Stimulated activated effector memory CD8-positive, alpha-beta T cell treated with anti-CD3 and anti-CD28 coated beads, Interleukin-12 subunit alpha, Interleukin-12 subunit beta, amount 100 ng/mL, for 72 hours (primary cell): ENCODE measurements at regions not wholly inside any gene's neighbourhood (a gene's known extent, or its start where the extent isn't known, plus 50 kb on each side); places are given as distances from the start of the nearest gene placed in this dataset.
"Not testable (repeated sequence)": the region's sequence is repeated elsewhere in the genome, so short reads cannot be mapped to it uniquely, and the experiment has no call there.

ENCODE experiments used
- ATAC-seq: fragments of 150-1000 bp; cut with Tn5 transposase; 2 replicates; pipeline ENCODE4 v1.10.0; 2021
- DNase-seq, 2 donors: peaks; one replicate each; pipeline ENCODE4 v3.0.0; 2021 to 2022; ENCODE audit warnings: low spot score in 2 of 2
- H3K27ac Mint-ChIP-seq: one replicate; pipeline ENCODE4 v1.8.0; 2022; ENCODE audit warnings: mild to moderate bottlenecking, mixed read lengths
- H3K36me3 Mint-ChIP-seq: one replicate; pipeline ENCODE4 v1.8.0; 2022; ENCODE audit warnings: mild to moderate bottlenecking, mixed read lengths
- H3K4me1 Mint-ChIP-seq: one replicate; pipeline ENCODE4 v1.8.0; 2022; ENCODE audit warnings: mixed read lengths
- H3K4me3 Mint-ChIP-seq: one replicate; pipeline ENCODE4 v1.8.0; 2022; ENCODE audit warnings: mild to moderate bottlenecking, mixed read lengths
- H3K9me3 Mint-ChIP-seq: one replicate; pipeline ENCODE4 v1.8.0; 2022; ENCODE audit warnings: mixed read lengths

DNA sequence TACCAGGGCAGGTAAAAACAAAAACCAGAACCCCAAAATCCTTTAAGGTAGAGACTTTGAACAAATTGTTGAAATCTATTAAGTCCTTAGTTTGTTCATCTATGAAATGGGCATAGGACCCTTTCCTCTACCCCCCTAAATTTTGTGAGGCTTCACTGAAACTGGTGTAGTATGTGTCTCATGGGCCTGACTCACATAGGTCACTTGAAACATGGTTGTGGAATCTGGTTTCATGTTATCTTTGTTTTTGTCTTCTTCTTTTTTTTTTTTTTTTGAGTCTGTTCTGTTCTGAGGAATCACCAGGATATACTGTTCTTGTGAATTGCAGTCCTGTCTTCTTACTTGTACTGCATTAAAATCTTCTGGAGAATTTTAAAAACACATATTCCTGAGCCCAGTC is 202.2 kb downstream of the KTN1 start:
- Mint-ChIP-seq H3K27ac (no peak overlapping the region), H3K4me3 (no peak overlapping the region), H3K9me3 (no peaks in the 10 kb centered on the region), H3K36me3 (no peaks in the 10 kb centered on the region), H3K4me1 (peaks cover 6% of the 10 kb centered on the region)
- ATAC-seq (no peak), DNase-seq (no peak)

GRCh38 chr14:55789406-55789805 is 209.4 kb downstream of the KTN1 start:
- H3K36me3 Mint-ChIP-seq: no peaks in the 10 kb centered on the region
- no peak for DNase-seq
- H3K4me3 Mint-ChIP-seq: no peak overlapping the region
- no peak overlapping the region for H3K27ac Mint-ChIP-seq
- H3K9me3 Mint-ChIP-seq: no peaks in the 10 kb centered on the region
- no peak for ATAC-seq
- no peaks in the 10 kb centered on the region for H3K4me1 Mint-ChIP-seq

- Mint-ChIP-seq H3K27ac (no peak overlapping the region), H3K9me3 (no peaks in the 10 kb centered on the region), H3K4me1 (no peaks in the 10 kb centered on the region), H3K36me3 (no peaks in the 10 kb centered on the region), H3K4me3 (no peak overlapping the region)
- DNase-seq: no peak
- peak; percentile 71 for ATAC-seq
These were observed 214.9 kb downstream of the KTN1 start for GRCh38 chr14:55794655-55795595.

DNA sequence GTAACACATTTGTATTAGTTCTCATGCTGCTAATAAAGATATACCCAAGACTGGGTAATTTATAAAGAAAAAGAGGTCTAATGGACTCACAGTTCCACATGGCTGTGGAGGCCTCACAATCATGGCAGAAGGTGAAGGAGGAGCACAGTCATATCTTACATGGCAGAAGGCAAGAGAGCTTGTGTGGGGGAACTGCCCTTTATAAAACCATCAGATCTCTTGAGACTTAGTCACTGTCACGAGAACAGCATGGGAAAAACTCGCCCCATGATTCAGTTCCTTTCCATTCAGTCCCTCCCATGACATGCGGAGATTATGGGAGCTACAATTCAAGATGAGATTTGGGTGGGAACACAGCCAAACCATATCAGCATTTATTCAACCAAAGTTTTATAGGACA is 216.5 kb downstream of the KTN1 start:
- DNase-seq, H3K4me3 Mint-ChIP-seq, H3K36me3 Mint-ChIP-seq, H3K27ac Mint-ChIP-seq, H3K9me3 Mint-ChIP-seq: not testable (repeated sequence)
- peaks cover 10% of the 10 kb centered on the region for H3K4me1 Mint-ChIP-seq
- peak; percentile 55 for ATAC-seq

- H3K36me3 Mint-ChIP-seq: no peaks in the 10 kb centered on the region
- H3K4me3 Mint-ChIP-seq: no peak overlapping the region
- ATAC-seq (no peak), DNase-seq (no peak)
- peaks cover 25% of the 10 kb centered on the region for H3K4me1 Mint-ChIP-seq
- H3K27ac Mint-ChIP-seq: no peak overlapping the region
- peaks cover 5% of the 10 kb centered on the region for H3K9me3 Mint-ChIP-seq
These were observed 218.4 kb downstream of the KTN1 start for GRCh38 chr14:55798406-55798805.

DNA sequence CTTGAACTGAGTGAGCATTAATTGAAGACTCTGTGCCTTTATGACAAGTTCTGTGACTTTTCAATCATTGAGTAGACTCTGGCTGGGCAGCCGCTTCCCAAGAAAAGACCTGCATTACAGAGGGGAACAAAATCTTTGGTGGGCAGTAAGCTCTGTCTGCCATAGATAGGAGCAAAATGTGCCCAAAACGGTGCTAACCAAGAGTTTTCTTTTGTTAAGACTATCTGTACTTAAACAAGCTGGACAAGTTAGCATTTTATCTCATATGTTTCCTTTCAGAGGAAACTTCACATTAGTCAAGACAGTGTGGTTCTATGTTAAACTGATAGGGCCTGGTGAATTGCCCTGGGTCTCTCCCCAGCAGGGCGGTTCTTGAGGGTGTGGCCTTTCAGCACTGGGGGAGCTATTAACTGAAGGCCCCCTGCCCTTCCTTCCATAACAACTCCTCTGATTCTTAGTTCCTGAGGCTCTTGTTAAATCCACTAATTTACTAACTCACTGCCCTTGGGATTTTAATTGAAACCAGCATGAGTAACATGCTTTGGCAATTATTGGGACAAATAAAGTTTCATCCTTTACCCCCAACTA is 219.6 kb downstream of the KTN1 start:
- H3K4me1 Mint-ChIP-seq: peaks cover 37% of the 10 kb centered on the region
- no peak overlapping the region for H3K27ac Mint-ChIP-seq
- ATAC-seq (no peak), DNase-seq (no peak)
- no peak overlapping the region for H3K4me3 Mint-ChIP-seq
- no peaks in the 10 kb centered on the region for H3K36me3 Mint-ChIP-seq
- peaks cover 5% of the 10 kb centered on the region for H3K9me3 Mint-ChIP-seq

GRCh38 chr14:55800156-55800785 is 220.3 kb downstream of the KTN1 start:
- ATAC-seq (no peak), DNase-seq (no peak)
- H3K4me3 Mint-ChIP-seq: no peak overlapping the region
- H3K4me1 Mint-ChIP-seq: peaks cover 44% of the 10 kb centered on the region
- no peaks in the 10 kb centered on the region for H3K36me3 Mint-ChIP-seq
- H3K27ac Mint-ChIP-seq: no peak overlapping the region
- H3K9me3 Mint-ChIP-seq: peaks cover 5% of the 10 kb centered on the region

DNA sequence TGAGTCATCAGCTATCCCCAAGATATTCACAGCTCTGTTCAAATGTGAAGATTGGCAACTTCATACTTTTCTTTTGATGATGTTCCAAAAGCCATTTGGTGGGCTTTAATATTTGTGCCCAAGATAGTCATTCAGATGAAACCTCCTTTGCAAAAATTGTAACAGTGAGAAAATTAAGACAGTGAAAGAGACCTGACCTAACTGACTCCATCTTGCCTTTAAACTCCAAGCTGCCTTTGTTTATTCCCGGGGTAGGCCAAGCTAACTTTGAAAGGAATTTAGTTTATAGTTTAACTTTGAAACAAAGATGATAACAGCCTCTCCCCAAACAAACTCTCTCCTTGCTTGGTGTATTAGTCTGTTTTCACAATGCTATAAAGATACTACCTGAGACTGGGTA is 221.1 kb downstream of the KTN1 start:
- ATAC-seq (no peak), DNase-seq (no peak)
- no peak overlapping the region for H3K27ac Mint-ChIP-seq
- H3K36me3 Mint-ChIP-seq: no peaks in the 10 kb centered on the region
- peaks cover 5% of the 10 kb centered on the region for H3K9me3 Mint-ChIP-seq
- H3K4me3 Mint-ChIP-seq: no peak overlapping the region
- H3K4me1 Mint-ChIP-seq: peaks cover 52% of the 10 kb centered on the region

DNA sequence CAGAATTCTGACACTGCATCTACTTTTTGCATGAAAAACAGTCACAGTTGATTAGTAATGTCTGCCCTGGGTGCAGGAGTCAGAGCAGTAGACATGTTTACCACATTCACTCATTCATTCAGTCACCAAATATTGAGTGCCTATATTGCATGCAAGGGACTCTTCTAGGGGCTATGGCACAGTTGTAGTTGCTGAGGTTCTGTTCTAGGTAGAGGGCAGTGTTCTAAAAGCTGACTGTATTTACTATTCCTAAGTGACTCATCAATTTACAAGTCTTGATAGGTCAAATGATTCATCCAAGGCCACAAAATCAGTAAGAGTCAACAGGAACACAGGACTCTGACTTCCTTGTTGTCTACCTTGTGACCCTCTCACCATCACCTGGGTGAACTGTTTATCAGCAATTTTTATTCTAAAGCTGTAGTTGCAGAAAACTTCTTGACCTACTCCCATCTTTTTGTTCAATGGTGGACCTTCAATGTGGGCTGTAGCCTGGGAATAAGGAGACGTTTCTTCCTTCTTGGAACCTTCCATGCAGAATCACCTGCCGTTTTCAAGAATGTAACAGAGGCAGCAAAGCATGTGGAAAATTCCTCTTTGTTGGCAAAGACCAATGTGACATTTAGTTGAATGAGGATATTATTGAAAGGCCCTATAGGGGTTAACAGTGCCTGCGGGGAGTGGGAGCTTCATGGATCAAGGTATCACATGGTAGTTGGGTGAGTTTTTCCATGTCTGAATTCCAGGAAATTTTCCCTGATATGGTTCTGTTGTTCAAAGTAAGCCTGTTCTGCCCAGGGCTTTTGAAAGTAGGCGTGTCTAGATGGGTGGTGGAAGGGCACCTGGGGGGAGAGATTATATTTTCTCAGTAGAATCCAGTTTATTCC is 223.2 kb downstream of the KTN1 start:
- Mint-ChIP-seq H3K9me3 (peaks cover 8% of the 10 kb centered on the region), H3K27ac (peak overlapping the region; percentile 73), H3K4me3 (peak overlapping the region; percentile 30), H3K4me1 (peaks cover 71% of the 10 kb centered on the region), H3K36me3 (no peaks in the 10 kb centered on the region)
- ATAC-seq (peak; percentile 86), DNase-seq (no peak)

- peaks cover 8% of the 10 kb centered on the region for H3K9me3 Mint-ChIP-seq
- DNase-seq (no peak), ATAC-seq (no peak)
- peaks cover 71% of the 10 kb centered on the region for H3K4me1 Mint-ChIP-seq
- H3K27ac Mint-ChIP-seq: peak overlapping the region; percentile 73
- peak overlapping the region; percentile 30 for H3K4me3 Mint-ChIP-seq
- no peaks in the 10 kb centered on the region for H3K36me3 Mint-ChIP-seq
These were observed 224.0 kb downstream of the KTN1 start for GRCh38 chr14:55803873-55804553.

DNA sequence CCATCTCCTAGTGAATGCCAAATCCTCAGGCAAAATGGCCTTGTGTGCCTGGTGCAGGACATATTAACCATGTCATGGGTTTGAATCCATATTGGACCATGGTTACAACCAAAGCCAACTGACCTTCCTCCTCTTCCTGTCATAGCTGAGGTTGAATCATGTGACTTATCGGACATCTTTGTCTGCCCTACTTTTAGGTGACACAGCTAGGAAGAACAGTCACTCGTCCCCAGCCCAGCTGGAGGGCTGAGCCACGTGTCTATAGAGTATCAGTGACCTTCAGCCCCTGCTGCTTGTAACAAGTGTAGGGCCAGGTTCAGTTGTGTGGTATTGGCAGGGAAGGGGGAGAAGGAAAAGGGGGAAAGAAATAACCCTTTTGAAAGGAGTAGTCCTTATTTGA is 225.2 kb downstream of the KTN1 start:
- peaks cover 6% of the 10 kb centered on the region for H3K9me3 Mint-ChIP-seq
- peaks cover 71% of the 10 kb centered on the region for H3K4me1 Mint-ChIP-seq
- DNase-seq (no peak), ATAC-seq (no peak)
- peak overlapping the region; percentile 73 for H3K27ac Mint-ChIP-seq
- H3K4me3 Mint-ChIP-seq: peak overlapping the region; percentile 18
- H3K36me3 Mint-ChIP-seq: no peaks in the 10 kb centered on the region

DNA sequence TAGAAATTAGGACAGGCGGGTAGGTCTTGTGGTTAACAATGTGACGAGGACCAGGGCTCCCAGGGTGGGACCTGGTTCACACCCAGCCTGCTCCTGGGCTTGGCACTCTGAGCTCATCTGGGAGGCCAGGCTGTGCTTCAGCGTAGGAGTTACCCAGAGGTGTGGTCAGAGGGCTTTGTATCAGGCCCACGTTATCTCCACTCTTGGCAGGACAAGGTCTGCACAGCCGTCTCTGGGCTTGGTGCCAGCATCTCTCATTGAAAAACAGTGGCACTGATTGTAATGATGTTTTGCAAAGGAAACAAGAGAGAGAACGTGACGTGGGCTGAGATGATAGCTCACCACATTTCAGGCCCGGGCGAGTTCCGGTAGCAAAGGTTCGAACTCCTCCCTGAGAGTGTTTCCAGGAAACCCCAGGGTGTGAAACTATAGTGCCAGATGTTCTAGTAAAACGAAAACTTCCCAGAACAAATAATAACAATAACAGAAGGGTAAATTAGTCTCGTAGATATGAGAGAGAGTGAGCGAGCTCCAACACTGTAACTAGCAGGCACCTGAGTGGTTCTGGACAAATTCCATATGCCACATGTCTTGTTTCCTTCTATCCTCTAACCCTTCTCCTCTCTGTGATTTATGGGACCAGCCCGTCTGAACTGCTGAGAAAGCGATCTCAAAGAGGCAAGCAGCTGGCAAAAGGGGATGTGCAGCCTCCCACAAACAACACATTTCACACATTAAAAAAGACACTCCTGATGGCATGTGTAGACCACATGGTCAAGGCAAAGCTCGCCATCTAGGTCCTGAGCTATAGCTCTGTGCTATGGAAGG is 227.3 kb downstream of the KTN1 start:
- peaks cover 7% of the 10 kb centered on the region for H3K9me3 Mint-ChIP-seq
- H3K4me3 Mint-ChIP-seq: peak overlapping the region; percentile 37
- peaks cover 63% of the 10 kb centered on the region for H3K4me1 Mint-ChIP-seq
- ATAC-seq (peak; percentile 81), DNase-seq (peak; percentile 39 to 82)
- no peaks in the 10 kb centered on the region for H3K36me3 Mint-ChIP-seq
- H3K27ac Mint-ChIP-seq: peak overlapping the region; percentile 80

DNA sequence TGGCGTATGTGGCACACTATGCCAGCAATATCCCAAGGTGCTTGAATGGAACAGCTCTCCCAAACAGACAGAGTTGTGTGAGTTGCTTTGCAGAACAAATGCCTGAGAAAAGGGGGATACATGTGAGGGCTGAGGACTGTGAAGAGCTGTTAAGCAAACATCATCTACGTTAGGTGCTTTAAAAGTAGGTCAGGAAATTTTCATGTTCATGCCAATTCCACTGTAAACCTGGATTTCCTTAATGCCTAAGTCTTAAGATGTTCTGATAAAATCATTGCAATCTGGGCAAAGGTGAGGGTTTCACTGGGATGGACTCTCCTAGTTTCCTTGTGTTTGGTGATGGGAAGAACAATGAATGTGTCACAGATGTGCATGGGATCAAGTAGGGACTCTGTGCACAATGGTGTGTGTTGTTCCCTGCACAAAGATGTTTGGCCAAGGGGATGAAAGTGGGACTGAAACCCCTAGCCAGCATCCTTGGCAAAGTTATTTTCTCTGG is 227.9 kb downstream of the KTN1 start:
- peaks cover 11% of the 10 kb centered on the region for H3K9me3 Mint-ChIP-seq
- peak overlapping the region; percentile 80 for H3K27ac Mint-ChIP-seq
- H3K4me3 Mint-ChIP-seq: peak overlapping the region; percentile 37
- no peaks in the 10 kb centered on the region for H3K36me3 Mint-ChIP-seq
- ATAC-seq (no peak), DNase-seq (no peak)
- peaks cover 63% of the 10 kb centered on the region for H3K4me1 Mint-ChIP-seq

- no peaks in the 10 kb centered on the region for H3K36me3 Mint-ChIP-seq
- ATAC-seq: peak; percentile 77
These were observed 233.6 kb downstream of the KTN1 start for GRCh38 chr14:55813630-55814029.

More at GRCh38 chr14:55813630-55814029, 233.6 kb downstream of the KTN1 start:
- DNase-seq: no peak
- Mint-ChIP-seq H3K9me3 (peaks cover 7% of the 10 kb centered on the region), H3K4me1 (peaks cover 39% of the 10 kb centered on the region), H3K27ac (peak overlapping the region; percentile 66), H3K4me3 (no peak overlapping the region)
